Sigmoid colon (tissue), 4 donors: ENCODE measurements at regions not wholly inside any gene's neighbourhood (a gene's known extent, or its start where the extent isn't known, plus 50 kb on each side); places are given as distances from the start of the nearest gene placed in this dataset.

Experiments used
- EP300 ChIP-seq, 4 donors: sonication (generic); formaldehyde crosslinking; IDR thresholded peaks; one replicate each; pipeline ENCODE4 v1.6.1; 2017; ENCODE audit warnings: antibody characterized with exemption in 4 of 4
- POLR2A ChIP-seq, 2 donors: fragments of 450-650 bp; IDR thresholded peaks; one replicate each; pipeline ENCODE4 v1.6.1; 2016; ENCODE audit warnings: antibody characterized with exemption in 2 of 2, mild to moderate bottlenecking in 2 of 2, moderate library complexity in 2 of 2
- POLR2AphosphoS5 ChIP-seq, 4 donors: sonication (generic); formaldehyde crosslinking; IDR thresholded peaks; one replicate each; pipeline ENCODE4 v1.6.1; 2017; ENCODE audit warnings: antibody characterized with exemption in 4 of 4
- TF ChIP-seq, protein P1 (sequence below), 4 experiments: fragments of 450-650 bp in 3 of 4; fragments of 200-600 bp in 1 of 4; IDR thresholded peaks; one replicate each; pipeline ENCODE4 v1.5.1; 2016 to 2019; ENCODE audit warnings: antibody characterized with exemption in 4 of 4, mild to moderate bottlenecking in 3 of 4, moderate library complexity in 2 of 4

DNA sequence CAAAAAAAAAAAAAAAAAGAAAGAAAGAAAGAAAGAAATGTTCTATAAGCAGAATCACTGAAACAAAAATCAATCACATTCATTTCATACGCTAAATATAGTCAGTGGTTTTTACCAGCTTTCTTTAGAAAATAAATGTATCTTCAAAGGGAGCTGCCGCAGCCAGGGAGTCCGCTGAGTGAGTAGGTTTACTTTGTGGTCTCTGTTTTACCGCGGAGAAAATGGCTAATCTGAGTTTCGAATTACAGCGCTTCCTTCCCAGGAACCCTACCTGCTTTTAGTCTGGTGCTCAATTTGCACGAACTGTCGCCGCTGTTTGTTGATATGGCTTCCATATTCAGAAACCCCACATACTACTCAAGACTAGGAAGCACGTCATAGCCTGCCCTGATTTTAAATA is 102.4 kb downstream of the TFAP2A start:
- TF ChIP-seq POLR2AphosphoS5 (IDR thresholded peaks at IDR 0.05) (no peak), POLR2A (IDR thresholded peaks at IDR 0.05) (no peak), EP300 (IDR thresholded peaks at IDR 0.05) (no peak)
- TF ChIP-seq, protein P1, sequence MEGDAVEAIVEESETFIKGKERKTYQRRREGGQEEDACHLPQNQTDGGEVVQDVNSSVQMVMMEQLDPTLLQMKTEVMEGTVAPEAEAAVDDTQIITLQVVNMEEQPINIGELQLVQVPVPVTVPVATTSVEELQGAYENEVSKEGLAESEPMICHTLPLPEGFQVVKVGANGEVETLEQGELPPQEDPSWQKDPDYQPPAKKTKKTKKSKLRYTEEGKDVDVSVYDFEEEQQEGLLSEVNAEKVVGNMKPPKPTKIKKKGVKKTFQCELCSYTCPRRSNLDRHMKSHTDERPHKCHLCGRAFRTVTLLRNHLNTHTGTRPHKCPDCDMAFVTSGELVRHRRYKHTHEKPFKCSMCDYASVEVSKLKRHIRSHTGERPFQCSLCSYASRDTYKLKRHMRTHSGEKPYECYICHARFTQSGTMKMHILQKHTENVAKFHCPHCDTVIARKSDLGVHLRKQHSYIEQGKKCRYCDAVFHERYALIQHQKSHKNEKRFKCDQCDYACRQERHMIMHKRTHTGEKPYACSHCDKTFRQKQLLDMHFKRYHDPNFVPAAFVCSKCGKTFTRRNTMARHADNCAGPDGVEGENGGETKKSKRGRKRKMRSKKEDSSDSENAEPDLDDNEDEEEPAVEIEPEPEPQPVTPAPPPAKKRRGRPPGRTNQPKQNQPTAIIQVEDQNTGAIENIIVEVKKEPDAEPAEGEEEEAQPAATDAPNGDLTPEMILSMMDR (IDR thresholded peaks at IDR 0.05): no peak
